ENCODE measurements at regions not wholly inside any gene's neighbourhood (a gene's known extent, or its start where the extent isn't known, plus 50 kb on each side); places are given as distances from the start of the nearest gene placed in this dataset.

- Histone ChIP-seq H3K9me3 (peaks cover 5% of the 10 kb centered on the region), H3K27me3 (no peaks in the 10 kb centered on the region), H3K27ac (no peak overlapping the region), H3K4me1 (no peaks in the 10 kb centered on the region), H3K36me3 (no peaks in the 10 kb centered on the region), H3K4me3 (no peak overlapping the region)
- DNase-seq (no peak), ATAC-seq (no peak)
- intact Hi-C loops (cut with DNase I), result no loop called here
- TF ChIP-seq, protein P1, sequence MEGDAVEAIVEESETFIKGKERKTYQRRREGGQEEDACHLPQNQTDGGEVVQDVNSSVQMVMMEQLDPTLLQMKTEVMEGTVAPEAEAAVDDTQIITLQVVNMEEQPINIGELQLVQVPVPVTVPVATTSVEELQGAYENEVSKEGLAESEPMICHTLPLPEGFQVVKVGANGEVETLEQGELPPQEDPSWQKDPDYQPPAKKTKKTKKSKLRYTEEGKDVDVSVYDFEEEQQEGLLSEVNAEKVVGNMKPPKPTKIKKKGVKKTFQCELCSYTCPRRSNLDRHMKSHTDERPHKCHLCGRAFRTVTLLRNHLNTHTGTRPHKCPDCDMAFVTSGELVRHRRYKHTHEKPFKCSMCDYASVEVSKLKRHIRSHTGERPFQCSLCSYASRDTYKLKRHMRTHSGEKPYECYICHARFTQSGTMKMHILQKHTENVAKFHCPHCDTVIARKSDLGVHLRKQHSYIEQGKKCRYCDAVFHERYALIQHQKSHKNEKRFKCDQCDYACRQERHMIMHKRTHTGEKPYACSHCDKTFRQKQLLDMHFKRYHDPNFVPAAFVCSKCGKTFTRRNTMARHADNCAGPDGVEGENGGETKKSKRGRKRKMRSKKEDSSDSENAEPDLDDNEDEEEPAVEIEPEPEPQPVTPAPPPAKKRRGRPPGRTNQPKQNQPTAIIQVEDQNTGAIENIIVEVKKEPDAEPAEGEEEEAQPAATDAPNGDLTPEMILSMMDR (IDR thresholded peaks at IDR 0.05), result no peak
Observed at GRCh38 chr16:9687737-9688319, 494.4 kb downstream of the GRIN2A start.

DNA sequence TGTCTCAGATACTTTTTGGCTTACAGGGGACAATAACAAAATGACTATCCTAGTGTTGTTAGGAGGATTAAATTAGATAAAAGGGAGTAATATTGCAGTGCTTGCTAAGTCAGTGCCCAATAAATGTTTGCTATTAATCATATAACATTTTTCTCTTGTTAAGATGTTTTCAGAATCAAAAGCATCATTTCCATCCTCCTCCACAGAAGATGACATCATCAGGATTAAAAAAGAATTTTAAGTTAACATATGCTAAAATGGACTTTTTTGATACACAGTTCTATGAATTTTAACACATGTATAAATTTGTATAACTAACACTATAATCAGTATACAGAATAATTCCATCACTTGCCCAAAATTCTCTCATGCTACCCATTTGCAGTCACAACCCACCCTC lies 492.6 kb downstream of the GRIN2A start:
- ATAC-seq, result no peak
- Histone ChIP-seq H3K9me3 (no peaks in the 10 kb centered on the region), H3K27ac (no peak overlapping the region), H3K4me3 (no peak overlapping the region), H3K27me3 (no peaks in the 10 kb centered on the region), H3K4me1 (no peaks in the 10 kb centered on the region), H3K36me3 (no peaks in the 10 kb centered on the region)
- no peak for DNase-seq
- TF ChIP-seq, protein P1 (IDR thresholded peaks at IDR 0.05), result no peak
- intact Hi-C loops (cut with DNase I), result no loop called here

- no peak overlapping the region for H3K27ac ChIP-seq
- ATAC-seq (no peak), DNase-seq (no peak)
- TF ChIP-seq, protein P1 (IDR thresholded peaks at IDR 0.05), result no peak
- H3K4me1 ChIP-seq, result no peaks in the 10 kb centered on the region
- H3K9me3 ChIP-seq, result no peaks in the 10 kb centered on the region
- H3K4me3 ChIP-seq, result no peak overlapping the region
- intact Hi-C loops (cut with DNase I), result no loop called here
- H3K36me3 ChIP-seq, result no peaks in the 10 kb centered on the region
- H3K27me3 ChIP-seq, result no peaks in the 10 kb centered on the region
Observed at GRCh38 chr16:9695152-9695551, 487.1 kb downstream of the GRIN2A start.
